GM12878 (cell line): ENCODE measurements at regions not wholly inside any gene's neighbourhood (a gene's known extent, or its start where the extent isn't known, plus 50 kb on each side); places are given as distances from the start of the nearest gene placed in this dataset.

Experiments
- ATAC-seq: fragments of 200-7000 bp; cut with Tn5 transposase; 3 replicates; pipeline ENCODE4 v1.9.1; 2020; ENCODE audit warnings: mild to moderate bottlenecking, moderate library complexity
- BruUV-seq: library from RNA; stranded (reverse); fragments of 400-500 nt; replicated peaks from 2 replicates; lab custom pipeline; 2021; lab: Mats Ljungman, UMichigan
- CTCF ChIA-PET: fragments of 300-600 bp; sonication (Branson Sonifier 250); formaldehyde crosslinking; extraction: SDS; loops from one replicate; lab custom pipeline; 2021; ENCODE audit warnings: inconsistent platforms; lab: Yijun Ruan, JAX
- POLR2A ChIA-PET: fragments of 350-600 bp; formaldehyde crosslinking; extraction: SDS; loops from one replicate; lab custom pipeline; 2021; ENCODE audit warnings: inconsistent platforms; lab: Charles Lee
- RAD21 ChIA-PET: fragments of 300-600 bp; sonication (Branson Sonifier 250); formaldehyde crosslinking; loops from one replicate; lab custom pipeline; 2023; ENCODE audit warnings: antibody characterized with exemption; ENCODE audit not compliant: unreplicated experiment; lab: Charles Lee
- SMC1A ChIA-PET: fragments of 300-600 bp; sonication (Branson Sonifier 250); formaldehyde crosslinking; loops from one replicate; lab custom pipeline; 2023; ENCODE audit not compliant: unreplicated experiment, uncharacterized antibody; lab: Charles Lee
- DNase-seq: peaks from one replicate; pipeline ENCODE4 v3.0.0-alpha.2; 2011; ENCODE audit warnings: low read depth, low spot score
- FAIRE-seq: peaks from 3 replicates; lab custom pipeline; 2011; peaks lifted over from hg19 to GRCh38; lab: Jason Lieb, UNC
- H2AFZ ChIP-seq: 2 replicates; pipeline ENCODE4 v1.6.0; 2011; ENCODE audit warnings: low read depth, low read length, control low read depth; ENCODE audit not compliant: control insufficient read depth
- H3K27ac ChIP-seq: 2 replicates; pipeline ENCODE4 v1.5.1; 2011; ENCODE audit warnings: control low read depth; ENCODE audit not compliant: control insufficient read depth, insufficient read depth
- H3K27me3 ChIP-seq, 2 experiments: replicated peaks in 1 of 2; 2 replicates each; pipeline versions ENCODE4 v1.6.0 to v1.6.1; 2011; ENCODE audit warnings: low read length in 1 of 2; ENCODE audit not compliant: control insufficient read depth in 2 of 2, insufficient read depth in 2 of 2
- H3K36me3 ChIP-seq, 2 experiments: 2 replicates each; pipeline ENCODE4 v1.5.1; 2011; ENCODE audit warnings: low read length in 1 of 2; ENCODE audit not compliant: control insufficient read depth in 2 of 2, insufficient read depth in 2 of 2
- H3K4me1 ChIP-seq: 2 replicates; pipeline ENCODE4 v1.6.1; 2011; ENCODE audit warnings: mild to moderate bottlenecking, low read length, moderate library complexity, mixed read lengths; ENCODE audit not compliant: control insufficient read depth, insufficient read depth
- H3K4me2 ChIP-seq: 2 replicates; pipeline ENCODE4 v1.6.0; 2011; ENCODE audit warnings: control low read depth; ENCODE audit not compliant: control insufficient read depth, insufficient read depth
- H3K4me3 ChIP-seq: fragments of 200-600 bp; sonication (generic); 2 replicates; pipeline ENCODE4 v1.5.1; 2016
- H3K79me2 ChIP-seq: 2 replicates; pipeline ENCODE4 v1.6.0; 2011; ENCODE audit warnings: low read length; ENCODE audit not compliant: control insufficient read depth, insufficient read depth
- H3K9ac ChIP-seq: 2 replicates; pipeline ENCODE4 v1.8.0; 2011; ENCODE audit warnings: low read length, control low read depth, mixed read lengths; ENCODE audit not compliant: control insufficient read depth, insufficient read depth
- H3K9me3 ChIP-seq: replicated peaks from 3 replicates; pipeline ENCODE4 v1.5.1; 2011; ENCODE audit warnings: mild to moderate bottlenecking, low read length; ENCODE audit not compliant: control insufficient read depth, insufficient read depth
- H4K20me1 ChIP-seq: 2 replicates; pipeline ENCODE4 v1.6.0; 2011; ENCODE audit not compliant: control insufficient read depth, insufficient read depth
- DPF2 ChIP-seq: fragments of 450-650 bp; IDR thresholded peaks from 2 replicates; pipeline ENCODE4 v1.6.1; 2017; ENCODE audit warnings: mild to moderate bottlenecking
- ESRRA ChIP-seq: IDR thresholded peaks from 2 replicates; pipeline ENCODE4 v1.6.1; 2012; ENCODE audit warnings: mild to moderate bottlenecking, low read length, improper control_type of control experiment
- IKZF1 ChIP-seq: fragments of 450-650 bp; conservative IDR thresholded peaks from 2 replicates; pipeline ENCODE4 v1.6.1; 2017; ENCODE audit warnings: antibody characterized with exemption, mild to moderate bottlenecking
- JUNB ChIP-seq: IDR thresholded peaks from 2 replicates; pipeline ENCODE4 v1.6.1; 2016; ENCODE audit warnings: antibody characterized with exemption, mild to moderate bottlenecking
- MLLT1 ChIP-seq: fragments of 450-650 bp; IDR thresholded peaks from 2 replicates; pipeline ENCODE4 v1.6.1; 2016; ENCODE audit warnings: mild to moderate bottlenecking
- MTA3 ChIP-seq: IDR thresholded peaks from 2 replicates; pipeline ENCODE4 v1.6.1; 2012; ENCODE audit warnings: low read length, inconsistent platforms, borderline replicate concordance
- NBN ChIP-seq: fragments of 450-650 bp; IDR thresholded peaks from 2 replicates; pipeline ENCODE4 v1.6.1; 2016
- NFYA ChIP-seq: IDR thresholded peaks from 2 replicates; pipeline ENCODE4 v1.6.1; 2011; ENCODE audit warnings: low read depth, mild to moderate bottlenecking, low read length, improper control_type of control experiment, borderline replicate concordance
- NKRF ChIP-seq: fragments of 450-650 bp; conservative IDR thresholded peaks from 2 replicates; pipeline ENCODE4 v1.6.1; 2017; ENCODE audit warnings: mild to moderate bottlenecking, moderate library complexity
- NRF1 ChIP-seq: conservative IDR thresholded peaks from 2 replicates; pipeline ENCODE4 v1.6.1; 2011; ENCODE audit warnings: mild to moderate bottlenecking, low read depth, low read length, improper control_type of control experiment
- PAX5 ChIP-seq: IDR thresholded peaks from 2 replicates; pipeline ENCODE4 v1.6.1; 2011; ENCODE audit warnings: low read depth, low read length, borderline replicate concordance
- RAD51 ChIP-seq: fragments of 450-650 bp; IDR thresholded peaks from 2 replicates; pipeline ENCODE4 v1.6.1; 2016; ENCODE audit warnings: moderate library complexity, mild to moderate bottlenecking, inconsistent platforms
- ZNF217 ChIP-seq: fragments of 450-650 bp; IDR thresholded peaks from 2 replicates; pipeline ENCODE4 v1.6.1; 2017; ENCODE audit warnings: antibody characterized with exemption, mild to moderate bottlenecking
- WGBS: methylation state at CpG from one replicate; pipeline ENCODE4 v1.1.6; 2016; ENCODE audit warnings: low lambda C conversion rate; ENCODE audit not compliant: insufficient replicate concordance, insufficient coverage; ENCODE audit errors: missing lambda C conversion rate; 5-methylcytosine and 5-hydroxymethylcytosine counted together
- in situ Hi-C: fragments of 300-500 bp; cut with MboI; formaldehyde crosslinking; loops from 9 replicates; pipeline ENCODE4 v1.14.3; 2018; ENCODE audit warnings: mixed read lengths
- intact Hi-C: fragments of 100-400 bp; cut with micrococcal nuclease; formaldehyde crosslinking; loops from one replicate; pipeline ENCODE4 v1.14.2; 2022; ENCODE audit not compliant: unreplicated experiment
- TF ChIP-seq, protein P1 (sequence below): fragments of 450-650 bp; IDR thresholded peaks from 2 replicates; pipeline ENCODE4 v1.6.1; 2014; ENCODE audit warnings: mild to moderate bottlenecking

- 37% methylated on average over 2 of the region's 2 CpGs for WGBS
- Histone ChIP-seq H3K9me3 (no peaks in the 10 kb centered on the region), H3K79me2 (no peaks in the 10 kb centered on the region), H3K4me2 (no peak overlapping the region), H2AFZ (no peak overlapping the region), H3K27ac (no peak overlapping the region), H3K4me1 (no peaks in the 10 kb centered on the region), H4K20me1 (no peaks in the 10 kb centered on the region), H3K36me3 (no peaks in the 10 kb centered on the region), H3K4me3 (no peak overlapping the region), H3K9ac (no peak overlapping the region), H3K27me3 (no peaks in the 10 kb centered on the region)
- FAIRE-seq = no peak
- TF ChIP-seq RAD51 (no peak), ESRRA (no peak)
- ChIA-PET SMC1A (no interaction called here), RAD21 (no interaction called here), CTCF (no interaction called here), POLR2A (no interaction called here)
- BruUV-seq = no TSS peak
- in situ Hi-C loops (no loop called here), intact Hi-C loops (no loop called here)
- DNase-seq = no peak
- no peak for ATAC-seq
Observed at GRCh38 chr2:57291209-57291608, 755.4 kb upstream of the VRK2 start.

DNA sequence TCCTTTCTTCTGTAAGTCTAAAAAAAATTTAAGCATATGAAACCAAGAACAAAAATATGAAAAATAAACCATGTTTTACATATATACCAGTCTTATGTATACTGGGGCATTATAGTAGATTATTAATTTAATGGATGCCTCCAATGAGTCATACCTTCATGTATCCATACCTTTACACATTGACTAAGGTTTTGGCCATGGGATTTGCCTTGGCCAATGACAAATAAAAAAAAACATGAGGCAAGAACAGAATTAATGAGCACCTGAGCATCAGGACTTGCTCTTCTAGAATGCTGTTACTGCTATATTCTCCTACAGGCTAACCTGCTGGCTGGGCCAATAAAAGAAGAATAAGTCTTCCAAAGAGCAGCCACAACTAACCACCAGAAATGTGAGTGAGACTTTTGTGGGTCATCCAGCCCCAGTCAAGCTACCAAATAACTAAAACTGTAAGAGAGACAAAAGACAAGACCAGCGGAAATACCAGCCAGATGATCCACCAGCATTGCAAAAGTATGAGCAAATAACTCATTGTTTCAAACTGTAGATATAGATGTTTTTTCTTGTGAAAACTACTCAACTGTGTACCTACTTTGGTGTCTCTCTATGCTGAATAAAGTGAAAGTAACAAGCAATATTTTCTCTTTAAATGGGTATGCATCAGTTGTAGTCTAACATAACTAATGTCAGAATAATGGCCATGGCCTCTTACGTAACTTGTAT is 749.6 kb upstream of the VRK2 start:
- Histone ChIP-seq H4K20me1 (no peaks in the 10 kb centered on the region), H3K27ac (no peak overlapping the region), H3K9ac (no peak overlapping the region), H2AFZ (no peak overlapping the region), H3K79me2 (no peaks in the 10 kb centered on the region), H3K9me3 (no peaks in the 10 kb centered on the region), H3K4me1 (no peaks in the 10 kb centered on the region), H3K36me3 (no peaks in the 10 kb centered on the region), H3K4me2 (no peak overlapping the region), H3K4me3 (no peak overlapping the region), H3K27me3 (no peaks in the 10 kb centered on the region)
- no peak for FAIRE-seq
- CTCF ChIA-PET = no interaction called here
- ATAC-seq = no peak
- intact Hi-C loops = no loop called here
- no peak for DNase-seq
- RAD21 ChIA-PET = no interaction called here
- POLR2A ChIA-PET = no interaction called here
- 57% methylated on average over 2 of the region's 2 CpGs for WGBS
- in situ Hi-C loops = no loop called here
- no TSS peak for BruUV-seq
- SMC1A ChIA-PET = no interaction called here
- no peak for TF ChIP-seq MTA3
- TF ChIP-seq, protein P1, sequence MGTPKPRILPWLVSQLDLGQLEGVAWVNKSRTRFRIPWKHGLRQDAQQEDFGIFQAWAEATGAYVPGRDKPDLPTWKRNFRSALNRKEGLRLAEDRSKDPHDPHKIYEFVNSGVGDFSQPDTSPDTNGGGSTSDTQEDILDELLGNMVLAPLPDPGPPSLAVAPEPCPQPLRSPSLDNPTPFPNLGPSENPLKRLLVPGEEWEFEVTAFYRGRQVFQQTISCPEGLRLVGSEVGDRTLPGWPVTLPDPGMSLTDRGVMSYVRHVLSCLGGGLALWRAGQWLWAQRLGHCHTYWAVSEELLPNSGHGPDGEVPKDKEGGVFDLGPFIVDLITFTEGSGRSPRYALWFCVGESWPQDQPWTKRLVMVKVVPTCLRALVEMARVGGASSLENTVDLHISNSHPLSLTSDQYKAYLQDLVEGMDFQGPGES = no peak
- no peak for TF ChIP-seq DPF2
- TF ChIP-seq IKZF1 = no peak
- TF ChIP-seq NBN = no peak
- no peak for TF ChIP-seq PAX5
- no peak for TF ChIP-seq NKRF
- no peak for TF ChIP-seq JUNB
- TF ChIP-seq MLLT1 = no peak
- TF ChIP-seq NRF1 = no peak
- no peak for TF ChIP-seq ZNF217
- TF ChIP-seq NFYA = no peak
